ENCODE measurements at regions not wholly inside any gene's neighbourhood (a gene's known extent, or its start where the extent isn't known, plus 50 kb on each side); places are given as distances from the start of the nearest gene placed in this dataset.

DNA sequence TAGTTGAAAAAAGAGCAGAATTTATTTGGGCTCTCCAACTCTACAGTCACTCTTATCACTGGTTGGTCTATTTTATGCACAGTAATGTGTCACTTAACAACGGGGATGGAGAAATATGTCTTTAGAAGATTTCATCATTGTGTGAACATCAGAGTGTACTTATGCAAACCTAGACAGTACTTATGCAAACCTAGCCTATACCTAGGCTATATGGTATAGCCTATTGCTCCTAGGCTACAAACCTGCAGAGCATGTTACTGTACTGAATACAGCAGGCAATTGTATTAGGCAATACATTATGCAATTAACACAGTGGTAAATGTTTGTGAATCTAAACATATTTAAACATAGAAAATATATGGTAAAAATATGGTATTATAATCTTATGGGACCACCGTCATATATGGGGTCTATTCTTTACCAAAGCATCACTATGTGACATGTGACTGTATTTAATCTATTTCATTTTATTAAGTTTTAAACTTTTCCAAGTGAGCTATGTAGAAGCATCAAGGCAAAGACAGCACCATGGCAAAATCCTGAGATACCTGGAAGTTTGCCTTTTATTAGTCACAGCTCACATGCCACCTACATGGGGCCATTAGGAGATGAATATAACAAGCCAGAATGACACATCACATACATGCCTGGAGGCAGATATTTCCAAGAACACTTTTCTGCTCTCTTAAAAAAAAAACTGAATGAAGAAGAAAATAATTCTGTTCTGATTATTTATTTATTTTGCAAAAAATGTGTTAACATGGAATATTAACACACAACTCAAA lies 537.4 kb downstream of the TUSC7 start:
- TF ChIP-seq POLR2A (IDR thresholded peaks at IDR 0.05): no peak
- TF ChIP-seq, protein P1, sequence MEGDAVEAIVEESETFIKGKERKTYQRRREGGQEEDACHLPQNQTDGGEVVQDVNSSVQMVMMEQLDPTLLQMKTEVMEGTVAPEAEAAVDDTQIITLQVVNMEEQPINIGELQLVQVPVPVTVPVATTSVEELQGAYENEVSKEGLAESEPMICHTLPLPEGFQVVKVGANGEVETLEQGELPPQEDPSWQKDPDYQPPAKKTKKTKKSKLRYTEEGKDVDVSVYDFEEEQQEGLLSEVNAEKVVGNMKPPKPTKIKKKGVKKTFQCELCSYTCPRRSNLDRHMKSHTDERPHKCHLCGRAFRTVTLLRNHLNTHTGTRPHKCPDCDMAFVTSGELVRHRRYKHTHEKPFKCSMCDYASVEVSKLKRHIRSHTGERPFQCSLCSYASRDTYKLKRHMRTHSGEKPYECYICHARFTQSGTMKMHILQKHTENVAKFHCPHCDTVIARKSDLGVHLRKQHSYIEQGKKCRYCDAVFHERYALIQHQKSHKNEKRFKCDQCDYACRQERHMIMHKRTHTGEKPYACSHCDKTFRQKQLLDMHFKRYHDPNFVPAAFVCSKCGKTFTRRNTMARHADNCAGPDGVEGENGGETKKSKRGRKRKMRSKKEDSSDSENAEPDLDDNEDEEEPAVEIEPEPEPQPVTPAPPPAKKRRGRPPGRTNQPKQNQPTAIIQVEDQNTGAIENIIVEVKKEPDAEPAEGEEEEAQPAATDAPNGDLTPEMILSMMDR (IDR thresholded peaks at IDR 0.05 in 8 of 11, conservative IDR thresholded peaks at IDR 0.05 in 3 of 11): no peak
- no peak for TF ChIP-seq POLR2AphosphoS5 (IDR thresholded peaks at IDR 0.05)

Data from spleen (tissue), 7 donors.